Esophagus squamous epithelium (tissue), 5 donors: ENCODE measurements at regions not wholly inside any gene's neighbourhood (a gene's known extent, or its start where the extent isn't known, plus 50 kb on each side); places are given as distances from the start of the nearest gene placed in this dataset.

Experiments
- DNase-seq: peaks from one replicate; lab custom pipeline; 2025; lab: John Stamatoyannopoulos, UW
- H3K27ac ChIP-seq, 4 donors: fragments of 200-600 bp; sonication (generic); one replicate each; pipeline ENCODE4 v1.5.1; 2016 to 2019; ENCODE audit warnings: mild to moderate bottlenecking in 1 of 4
- H3K27me3 ChIP-seq, 4 donors: fragments of 200-600 bp; sonication (generic); 1 replicate in 3 of 4; 2 replicates in 1 of 4; pipeline versions ENCODE4 v1.5.1 to v1.6.0; 2017 to 2021; ENCODE audit warnings: antibody characterized with exemption in 1 of 4
- H3K36me3 ChIP-seq, 3 donors: fragments of 200-600 bp; sonication (generic); one replicate each; pipeline ENCODE4 v1.5.1; 2016 to 2019
- H3K4me1 ChIP-seq, 3 donors: fragments of 200-600 bp; sonication (generic); one replicate each; pipeline ENCODE4 v1.5.1; 2017 to 2019
- H3K4me3 ChIP-seq, 4 donors: fragments of 200-600 bp; sonication (generic); 1 replicate in 3 of 4; 2 replicates in 1 of 4; pipeline ENCODE4 v1.5.1; 2016 to 2019; ENCODE audit warnings: mild to moderate bottlenecking in 2 of 4, moderate library complexity in 1 of 4
- H3K9me3 ChIP-seq, 3 donors: fragments of 200-600 bp; sonication (generic); one replicate each; pipeline ENCODE4 v1.5.1; 2016 to 2019
- POLR2A ChIP-seq, 4 donors: fragments of 450-650 bp; IDR thresholded peaks; one replicate each; pipeline ENCODE4 v1.6.1; 2017; ENCODE audit warnings: antibody characterized with exemption in 4 of 4, mild to moderate bottlenecking in 4 of 4, moderate library complexity in 3 of 4
- WGBS, 2 donors: methylation state at CpG; one replicate each; pipeline ENCODE4 v1.1.5; 2018; 5-methylcytosine and 5-hydroxymethylcytosine counted together
- intact Hi-C: fragments of 100-400 bp; cut with DNase I; formaldehyde crosslinking; loops from one replicate; pipeline ENCODE4 v1.15.0; 2022
- TF ChIP-seq, protein P1 (sequence below), 6 experiments: fragments of 450-650 bp in 4 of 6; fragments of 200-600 bp in 2 of 6; sonication (generic) in 2 of 6; IDR thresholded peaks; one replicate each; pipeline ENCODE4 v1.5.1; 2016 to 2019; ENCODE audit warnings: antibody characterized with exemption in 6 of 6, mild to moderate bottlenecking in 4 of 6, moderate library complexity in 4 of 6
- donor health status: DM: yes; HTN: yes; CAD: no.

DNA sequence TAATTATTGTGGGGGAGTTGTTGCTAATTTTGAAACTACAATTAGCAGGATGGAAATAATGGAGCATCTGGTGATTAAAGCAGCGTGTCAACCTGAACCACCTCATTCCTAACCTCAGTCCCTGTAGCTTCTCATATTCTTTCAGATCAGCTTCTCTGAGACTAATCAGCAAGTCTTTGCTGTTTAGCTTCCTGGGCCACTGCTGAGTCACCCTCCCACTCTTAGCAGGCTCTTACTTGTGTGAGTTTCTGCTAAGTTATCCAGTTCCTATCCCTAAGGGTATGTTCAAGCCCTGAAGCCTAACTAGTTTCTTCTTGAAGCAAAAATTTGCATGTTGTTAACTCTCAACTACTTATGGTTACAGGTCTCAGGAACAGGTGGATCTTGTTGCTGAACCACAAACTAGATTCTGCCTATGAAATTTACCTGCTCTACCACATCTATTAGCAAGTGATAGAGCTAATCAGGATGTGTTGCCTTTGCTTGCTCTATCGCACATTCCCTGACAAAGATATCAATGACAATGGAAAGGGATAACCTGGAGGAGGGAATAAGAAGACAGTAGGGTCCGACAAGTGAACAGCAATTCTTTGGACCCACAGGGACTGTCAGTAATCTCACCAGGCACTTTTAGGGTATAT, 134.2 kb downstream of the EIF4E start:
- no peaks in the 10 kb centered on the region for H3K36me3 ChIP-seq
- no peaks in the 10 kb centered on the region for H3K27me3 ChIP-seq
- 57 to 71% methylated on average over 3 of the region's 3 CpGs for WGBS, 2 donors
- H3K27ac ChIP-seq, result peak overlapping the region; percentile 58 to 70 (median 66)
- intact Hi-C loops, result no loop called here
- no peak for TF ChIP-seq POLR2A (IDR thresholded peaks at IDR 0.05)
- TF ChIP-seq, protein P1, sequence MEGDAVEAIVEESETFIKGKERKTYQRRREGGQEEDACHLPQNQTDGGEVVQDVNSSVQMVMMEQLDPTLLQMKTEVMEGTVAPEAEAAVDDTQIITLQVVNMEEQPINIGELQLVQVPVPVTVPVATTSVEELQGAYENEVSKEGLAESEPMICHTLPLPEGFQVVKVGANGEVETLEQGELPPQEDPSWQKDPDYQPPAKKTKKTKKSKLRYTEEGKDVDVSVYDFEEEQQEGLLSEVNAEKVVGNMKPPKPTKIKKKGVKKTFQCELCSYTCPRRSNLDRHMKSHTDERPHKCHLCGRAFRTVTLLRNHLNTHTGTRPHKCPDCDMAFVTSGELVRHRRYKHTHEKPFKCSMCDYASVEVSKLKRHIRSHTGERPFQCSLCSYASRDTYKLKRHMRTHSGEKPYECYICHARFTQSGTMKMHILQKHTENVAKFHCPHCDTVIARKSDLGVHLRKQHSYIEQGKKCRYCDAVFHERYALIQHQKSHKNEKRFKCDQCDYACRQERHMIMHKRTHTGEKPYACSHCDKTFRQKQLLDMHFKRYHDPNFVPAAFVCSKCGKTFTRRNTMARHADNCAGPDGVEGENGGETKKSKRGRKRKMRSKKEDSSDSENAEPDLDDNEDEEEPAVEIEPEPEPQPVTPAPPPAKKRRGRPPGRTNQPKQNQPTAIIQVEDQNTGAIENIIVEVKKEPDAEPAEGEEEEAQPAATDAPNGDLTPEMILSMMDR (IDR thresholded peaks at IDR 0.05), result no peak
- H3K9me3 ChIP-seq, result no peaks in the 10 kb centered on the region
- H3K4me3 ChIP-seq, result no peak overlapping the region
- no peak for DNase-seq
- peaks cover 0 to 24% (median 11%) of the 10 kb centered on the region in 3 donors for H3K4me1 ChIP-seq

DNA sequence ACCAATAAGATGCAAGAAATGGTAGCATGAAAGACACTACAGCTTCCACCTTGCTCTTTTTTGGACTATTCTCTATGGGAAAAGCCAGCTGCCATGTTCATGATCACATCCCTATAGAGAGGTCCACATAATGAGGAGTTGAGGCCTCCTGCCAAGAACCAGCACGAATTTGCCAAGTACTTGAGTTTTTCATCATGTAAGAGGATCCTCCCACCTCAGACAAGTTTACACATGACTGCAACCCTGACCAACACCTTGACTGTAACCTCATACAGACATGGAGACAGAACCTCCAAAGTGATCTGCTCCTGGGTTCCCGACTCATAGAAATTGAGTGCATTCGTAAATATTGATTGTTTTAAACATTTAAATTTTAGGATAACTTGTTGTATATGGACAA, 135.2 kb upstream of the TSPAN5 start:
- Histone ChIP-seq H3K4me3 (no peak overlapping the region), H3K27ac (peak overlapping the region; percentile 21 to 70 (median 66)), H3K9me3 (no peaks in the 10 kb centered on the region), H3K27me3 (no peaks in the 10 kb centered on the region), H3K36me3 (no peaks in the 10 kb centered on the region), H3K4me1 (peaks cover 0 to 24% (median 11%) of the 10 kb centered on the region in 3 donors)
- TF ChIP-seq POLR2A (IDR thresholded peaks at IDR 0.05), result no peak
- TF ChIP-seq, protein P1 (IDR thresholded peaks at IDR 0.05), result no peak
- intact Hi-C loops, result no loop called here
- WGBS, 2 donors, result 32 to 44% methylated on average over 3 of the region's 3 CpGs
- DNase-seq, result no peak

DNA sequence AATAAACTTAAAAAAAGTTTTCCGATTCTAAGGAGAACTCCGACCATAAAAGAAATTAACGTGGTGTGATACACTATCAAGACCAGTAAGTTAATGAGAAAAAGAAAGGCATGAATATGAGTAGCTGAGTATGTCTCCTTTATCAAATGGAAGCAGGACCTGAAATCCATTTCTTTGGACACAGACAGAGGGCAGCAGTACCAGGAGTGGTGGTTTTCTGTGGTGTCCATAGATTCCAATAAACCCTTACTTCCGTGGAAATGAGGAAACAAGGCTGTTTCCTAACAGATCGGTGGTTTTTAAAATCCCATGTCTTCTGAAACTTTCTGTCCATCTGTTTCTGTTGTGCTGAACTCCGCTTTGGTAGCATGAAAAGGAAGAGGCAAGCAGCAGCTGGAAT, 128.5 kb upstream of the TSPAN5 start:
- peaks cover 0 to 3% (median 0%) of the 10 kb centered on the region in 3 donors for H3K4me1 ChIP-seq
- WGBS, 2 donors, result 73 to 85% methylated on average over 6 of the region's 6 CpGs
- H3K27ac ChIP-seq, result no peak overlapping the region

DNA sequence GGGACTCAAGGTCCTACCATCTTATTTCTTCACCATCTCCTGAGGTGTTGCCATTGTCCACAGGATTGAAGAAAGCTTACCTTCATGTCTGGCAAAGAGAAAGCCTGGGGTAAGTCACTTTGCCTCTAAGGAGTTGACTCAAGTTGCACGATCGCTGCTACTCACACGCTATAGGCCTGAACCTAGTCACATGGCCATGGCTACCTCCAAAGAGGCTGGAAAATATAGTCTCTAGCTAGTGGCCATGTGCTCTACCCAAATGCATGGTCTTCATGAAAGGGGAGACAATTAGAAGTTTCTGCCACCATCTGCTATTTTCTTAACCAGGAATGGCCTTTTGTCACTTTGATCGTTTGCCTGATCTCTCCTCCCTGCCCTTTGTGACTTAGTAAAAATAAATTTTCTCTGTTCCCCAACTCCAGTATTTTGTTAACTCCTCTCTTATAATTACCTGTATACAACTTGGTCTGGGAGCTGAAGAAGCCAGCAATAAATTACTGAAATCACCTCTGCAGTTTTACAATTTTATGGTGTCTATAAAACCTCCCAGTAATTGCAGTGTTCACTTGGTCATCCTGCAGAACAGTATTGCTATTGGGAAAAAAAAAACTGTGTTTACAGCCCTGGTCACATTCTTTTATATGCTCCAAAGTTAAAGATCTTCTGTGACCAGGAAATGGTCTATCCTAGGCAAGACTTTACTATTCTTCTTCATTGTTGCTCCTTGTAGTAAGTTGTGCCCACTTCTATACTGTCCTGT, 126.7 kb upstream of the TSPAN5 start:
- H3K9me3 ChIP-seq, result no peaks in the 10 kb centered on the region
- no peaks in the 10 kb centered on the region for H3K27me3 ChIP-seq
- intact Hi-C loops, result no loop called here
- no peak for DNase-seq
- 90 to 95% methylated on average over 4 of the region's 4 CpGs for WGBS, 2 donors
- peaks cover 0 to 11% (median 0%) of the 10 kb centered on the region in 3 donors for H3K4me1 ChIP-seq
- TF ChIP-seq POLR2A (IDR thresholded peaks at IDR 0.05), result no peak
- TF ChIP-seq, protein P1 (IDR thresholded peaks at IDR 0.05), result no peak
- no peak overlapping the region for H3K27ac ChIP-seq
- H3K4me3 ChIP-seq, result no peak overlapping the region
- H3K36me3 ChIP-seq, result no peaks in the 10 kb centered on the region

More for the DNA sequence above, 128.5 kb upstream of the TSPAN5 start:
- DNase-seq, result no peak
- Histone ChIP-seq H3K9me3 (no peaks in the 10 kb centered on the region), H3K4me3 (no peak overlapping the region), H3K27me3 (no peaks in the 10 kb centered on the region), H3K36me3 (no peaks in the 10 kb centered on the region)
- intact Hi-C loops, result no loop called here
- TF ChIP-seq, protein P1 (IDR thresholded peaks at IDR 0.05), result no peak
- TF ChIP-seq POLR2A (IDR thresholded peaks at IDR 0.05), result no peak
